Left ventricle myocardium inferior (tissue), 1 donor: ENCODE measurements at regions not wholly inside any gene's neighbourhood (a gene's known extent, or its start where the extent isn't known, plus 50 kb on each side); places are given as distances from the start of the nearest gene placed in this dataset.
"Not testable (repeated sequence)": the region's sequence is repeated elsewhere in the genome, so short reads cannot be mapped to it uniquely, and the experiment has no call there.

Source experiments
- DNase-seq: peaks from one replicate; pipeline ENCODE4 v3.0.0-alpha.2; 2020
- H3K27ac ChIP-seq: fragments of 200-600 bp; replicated peaks from 2 replicates; pipeline ENCODE4 v1.8.0; 2021
- H3K27me3 ChIP-seq: fragments of 200-600 bp; 2 replicates; pipeline ENCODE4 v1.8.0; 2021; ENCODE audit warnings: low read depth
- H3K36me3 ChIP-seq: fragments of 200-600 bp; 2 replicates; pipeline ENCODE4 v1.8.0; 2021
- H3K4me1 ChIP-seq: fragments of 200-600 bp; 2 replicates; pipeline ENCODE4 v1.8.0; 2021
- H3K4me3 ChIP-seq: fragments of 200-600 bp; 2 replicates; pipeline ENCODE4 v1.8.0; 2021; ENCODE audit warnings: mild to moderate bottlenecking, moderate library complexity
- H3K9me3 ChIP-seq: fragments of 200-600 bp; replicated peaks from 2 replicates; pipeline ENCODE4 v1.8.0; 2021
- CTCF ChIP-seq: fragments of 200-600 bp; IDR thresholded peaks from 2 replicates; pipeline ENCODE4 v1.8.0; 2021; ENCODE audit warnings: antibody characterized with exemption, mild to moderate bottlenecking, borderline replicate concordance
- intact Hi-C: fragments of 100-400 bp; cut with micrococcal nuclease; formaldehyde crosslinking; loops from one replicate; pipeline ENCODE4 v1.11.0; 2022
- donor health status: DM: no; HTN: yes; CAD: no; lungs with severe emphysema.

GRCh38 chr14:40684328-40684727 lies 922.3 kb upstream of the LRFN5 start:
- TF ChIP-seq CTCF, result no peak
- Histone ChIP-seq H3K9me3 (peaks cover 8% of the 10 kb centered on the region), H3K27ac (no peak overlapping the region), H3K36me3 (no peaks in the 10 kb centered on the region), H3K4me3 (no peak overlapping the region), H3K4me1 (no peaks in the 10 kb centered on the region), H3K27me3 (no peaks in the 10 kb centered on the region)
- no peak for DNase-seq
- intact Hi-C loops, result no loop called here

DNA sequence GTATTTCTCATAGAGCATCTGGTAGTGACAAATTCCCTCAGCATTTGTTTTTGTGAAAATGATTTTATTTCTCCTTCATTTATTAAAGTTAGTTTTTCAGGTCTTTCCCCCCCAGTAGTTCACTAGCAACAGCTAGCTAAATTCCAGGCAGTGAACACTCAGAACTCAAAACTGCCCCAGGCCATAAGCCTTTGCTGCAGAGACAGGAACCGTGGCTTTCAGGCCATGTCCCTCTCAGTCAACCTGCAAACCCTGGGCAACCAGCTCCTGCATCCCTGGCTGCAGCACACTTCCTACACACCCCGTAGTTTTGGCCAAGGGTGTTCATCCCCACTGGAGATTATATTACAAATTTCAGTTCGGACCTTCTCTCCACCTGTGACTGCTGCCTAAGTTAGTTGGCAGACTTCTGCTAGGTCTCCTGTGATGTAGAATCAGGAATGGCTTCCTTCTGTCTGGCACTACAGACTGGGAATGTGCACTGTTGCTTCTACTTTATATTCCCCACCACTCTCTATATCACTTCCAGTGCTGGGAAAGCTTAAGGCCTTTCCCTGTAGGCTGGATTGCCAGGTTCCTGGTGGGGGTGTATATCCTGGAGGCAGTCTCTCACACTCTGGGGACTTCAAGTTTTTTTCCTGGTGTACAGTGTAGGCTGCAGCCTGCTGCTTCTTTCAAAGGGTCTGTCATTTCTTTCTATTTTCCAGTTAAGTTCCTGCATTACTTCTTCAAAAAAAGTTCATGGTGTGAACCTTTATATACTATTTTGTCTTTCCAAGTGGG lies 924.4 kb upstream of the LRFN5 start:
- no peak for TF ChIP-seq CTCF
- H3K36me3 ChIP-seq, result no peaks in the 10 kb centered on the region
- no peaks in the 10 kb centered on the region for H3K27me3 ChIP-seq

DNA sequence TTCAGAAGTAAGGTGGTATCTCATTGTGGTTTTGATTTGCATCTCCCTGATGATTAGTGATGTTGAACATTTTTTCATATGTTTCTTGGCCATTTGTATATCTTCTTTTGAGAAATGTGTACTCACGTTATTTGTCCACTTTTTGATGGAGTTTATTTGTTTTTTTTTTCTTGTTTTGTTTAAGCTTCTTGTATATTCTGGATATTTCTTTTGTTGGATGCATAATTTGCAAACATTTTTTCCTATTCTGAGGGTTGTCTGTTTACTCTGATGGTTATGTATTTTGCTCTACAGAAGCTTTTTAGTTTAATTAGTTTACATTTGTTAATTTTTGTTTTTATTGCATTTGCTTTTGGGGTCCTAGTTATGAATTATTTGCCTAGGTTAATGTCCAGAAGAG lies 927.4 kb upstream of the LRFN5 start:
- H3K27me3 ChIP-seq, result no peaks in the 10 kb centered on the region
- no peak for TF ChIP-seq CTCF
- no peak overlapping the region for H3K4me3 ChIP-seq
- H3K4me1 ChIP-seq, result no peaks in the 10 kb centered on the region
- H3K27ac ChIP-seq, result no peak overlapping the region
- intact Hi-C loops, result no loop called here
- no peak for DNase-seq
- peaks cover 13% of the 10 kb centered on the region for H3K9me3 ChIP-seq
- no peaks in the 10 kb centered on the region for H3K36me3 ChIP-seq

More for the DNA sequence above, 924.4 kb upstream of the LRFN5 start:
- H3K27ac ChIP-seq, result no peak overlapping the region
- H3K4me3 ChIP-seq, result no peak overlapping the region
- intact Hi-C loops, result no loop called here
- peaks cover 13% of the 10 kb centered on the region for H3K9me3 ChIP-seq
- H3K4me1 ChIP-seq, result no peaks in the 10 kb centered on the region
- DNase-seq, result no peak

- H3K36me3 ChIP-seq, H3K27ac ChIP-seq, H3K27me3 ChIP-seq, H3K4me3 ChIP-seq, intact Hi-C loops, H3K4me1 ChIP-seq, DNase-seq: not testable (repeated sequence)
- H3K9me3 ChIP-seq, result peaks cover 13% of the 10 kb centered on the region
These were observed 929.5 kb upstream of the LRFN5 start for GRCh38 chr14:40677206-40677605.

- H3K27ac ChIP-seq, result no peak overlapping the region
- intact Hi-C loops, result no loop called here
- H3K9me3 ChIP-seq, result peaks cover 6% of the 10 kb centered on the region
- no peaks in the 10 kb centered on the region for H3K36me3 ChIP-seq
- H3K4me3 ChIP-seq, result no peak overlapping the region
- H3K4me1 ChIP-seq, result no peaks in the 10 kb centered on the region
- no peak for TF ChIP-seq CTCF
- no peaks in the 10 kb centered on the region for H3K27me3 ChIP-seq
- no peak for DNase-seq
These were observed 932.2 kb upstream of the LRFN5 start for GRCh38 chr14:40674502-40674901.

DNA sequence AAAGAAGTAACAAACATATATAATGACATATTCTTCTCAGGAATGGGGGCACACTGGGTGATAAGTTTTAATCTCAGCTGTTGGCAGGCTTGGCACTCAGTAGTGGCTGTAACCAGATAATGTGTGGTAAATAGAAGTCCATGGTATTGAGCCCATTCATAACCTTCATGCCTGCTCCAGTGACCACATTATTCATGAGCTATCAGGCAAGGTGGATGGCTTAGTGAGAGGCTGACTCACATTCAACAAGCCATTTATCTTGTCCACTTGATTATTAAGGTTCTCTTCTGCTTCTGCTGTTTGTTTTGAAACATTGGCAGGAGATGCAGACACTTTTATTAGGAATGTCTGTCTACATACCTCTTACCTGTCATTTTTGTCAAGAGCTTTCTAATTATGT lies 950.4 kb upstream of the LRFN5 start:
- intact Hi-C loops, result no loop called here
- H3K27ac ChIP-seq, result no peak overlapping the region
- DNase-seq, result no peak
- H3K27me3 ChIP-seq, result no peaks in the 10 kb centered on the region
- no peaks in the 10 kb centered on the region for H3K4me1 ChIP-seq
- no peaks in the 10 kb centered on the region for H3K9me3 ChIP-seq
- H3K36me3 ChIP-seq, result no peaks in the 10 kb centered on the region
- no peak for TF ChIP-seq CTCF
- H3K4me3 ChIP-seq, result no peak overlapping the region
